ENCODE measurements at regions not wholly inside any gene's neighbourhood (a gene's known extent, or its start where the extent isn't known, plus 50 kb on each side); places are given as distances from the start of the nearest gene placed in this dataset.
"Not testable (repeated sequence)": the region's sequence is repeated elsewhere in the genome, so short reads cannot be mapped to it uniquely, and the experiment has no call there.

DNA sequence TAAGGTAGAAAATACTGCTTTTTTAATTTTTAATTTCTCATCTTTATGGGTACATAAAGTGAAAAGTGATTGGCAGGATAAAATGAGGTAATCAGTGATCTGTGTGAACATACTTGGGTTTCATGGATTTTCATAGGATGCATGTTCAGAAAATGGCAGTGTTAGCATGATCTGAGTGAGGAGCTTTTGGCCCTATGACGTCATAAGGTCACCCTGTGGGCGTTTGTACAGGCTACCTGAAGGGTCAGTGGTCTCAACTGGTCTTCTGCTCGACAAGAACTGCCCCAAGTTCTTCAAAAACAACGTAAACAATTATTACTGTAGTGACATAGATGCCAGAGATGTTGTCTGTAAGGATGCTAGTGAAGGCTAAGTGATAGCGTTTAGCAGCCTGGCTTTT, 124.5 kb upstream of the OSTN start:
- no peak for DNase-seq

DNA sequence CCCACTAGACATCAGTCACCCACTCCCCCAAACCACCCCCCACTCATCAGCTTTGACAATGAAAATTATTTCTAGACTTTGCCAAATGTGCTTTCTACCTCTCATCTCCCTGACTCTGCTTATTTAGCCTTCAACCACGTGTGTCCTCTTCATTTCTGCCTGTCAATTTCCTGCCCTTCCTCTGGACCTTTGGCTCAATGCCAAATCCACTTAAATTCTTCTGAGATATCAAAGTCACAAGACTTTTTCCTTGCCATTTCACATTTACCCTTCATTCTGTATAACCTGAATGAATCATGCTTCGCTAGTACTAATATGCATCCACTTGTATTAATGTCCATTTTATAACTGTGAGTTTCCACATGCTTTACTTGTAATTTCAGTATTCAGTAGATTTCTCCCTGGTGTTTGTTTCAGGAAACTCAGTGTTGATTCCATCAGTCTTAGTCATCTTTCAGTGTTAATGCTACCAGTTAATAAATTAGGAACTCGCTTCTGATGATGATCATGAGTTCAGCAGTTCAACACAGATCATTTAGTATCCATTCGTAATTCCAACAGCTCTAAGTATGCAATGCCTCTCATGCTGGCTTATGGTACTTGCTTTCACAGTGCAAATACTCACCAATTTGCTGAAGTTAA, 128.2 kb upstream of the OSTN start:
- no peak for DNase-seq

DNA sequence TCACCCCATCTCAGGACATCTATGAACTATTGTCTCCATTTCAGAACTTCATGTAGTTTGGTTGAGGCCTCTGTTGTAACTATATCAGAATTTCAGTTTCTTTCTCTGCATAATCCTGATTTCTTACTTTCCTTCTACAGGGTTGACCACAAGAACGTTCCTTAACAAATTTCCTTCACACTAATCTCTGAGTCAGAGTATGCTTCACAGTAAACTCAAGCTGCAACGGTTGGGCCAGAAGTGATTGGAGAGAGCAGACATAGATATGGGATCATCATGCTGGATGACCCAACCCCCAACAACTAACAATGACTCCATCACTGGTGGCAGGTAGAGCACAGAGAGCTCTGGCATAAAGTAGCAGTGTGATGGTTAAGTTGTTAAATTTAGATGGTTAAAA, 128.8 kb upstream of the OSTN start:
- peak; percentile 6 for DNase-seq

- no peak for DNase-seq
Observed at GRCh38 chr3:191068946-191069813, 129.9 kb upstream of the OSTN start.

- no peak for DNase-seq
Observed at GRCh38 chr3:191066669-191067068, 132.4 kb upstream of the OSTN start.

- peak; percentile 17 for DNase-seq
Observed at GRCh38 chr3:191065181-191065805, 133.7 kb upstream of the OSTN start.

GRCh38 chr3:191051037-191051436, 148.0 kb upstream of the OSTN start:
- no peak for DNase-seq

DNA sequence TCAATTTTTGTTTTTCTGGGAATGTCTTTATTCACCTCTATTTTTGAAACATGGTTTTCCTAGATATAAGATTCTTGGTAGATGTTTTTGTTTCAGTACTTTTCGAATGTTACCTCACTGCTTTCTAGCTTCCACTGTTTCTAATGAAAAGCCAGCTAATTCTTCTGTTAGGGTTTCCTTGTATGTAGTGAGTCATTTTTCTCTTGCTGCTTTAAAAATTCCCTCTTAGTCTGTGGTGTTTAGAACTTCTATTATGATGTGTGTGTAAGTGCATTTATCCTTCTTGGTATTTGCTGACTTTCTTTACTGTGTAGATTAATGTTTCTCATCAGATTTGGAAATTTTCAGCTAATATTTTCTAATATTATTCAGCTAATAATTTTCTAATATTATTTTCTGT, 151.1 kb upstream of the OSTN start:
- DNase-seq, result no peak

GRCh38 chr3:191030929-191031328, 168.1 kb upstream of the OSTN start:
- DNase-seq, result no peak

DNA sequence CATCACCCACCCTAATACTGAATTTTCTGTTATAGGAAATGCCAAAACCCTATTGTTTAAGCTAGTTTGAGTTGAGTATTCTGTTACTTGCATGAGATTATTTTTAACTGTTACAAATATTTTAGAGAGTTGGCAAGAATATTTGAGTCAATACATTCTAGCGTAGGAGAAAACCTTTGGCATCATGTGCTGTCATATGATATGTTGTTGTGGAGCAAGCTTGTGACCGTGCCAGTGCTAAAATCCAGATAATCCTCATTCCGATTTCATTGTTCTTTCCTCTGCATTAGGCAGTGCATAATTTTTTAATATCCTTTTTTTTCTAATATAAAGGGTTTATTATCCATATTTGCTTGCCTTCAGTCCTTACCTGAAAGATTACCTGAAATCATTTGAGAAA, 168.0 kb upstream of the GMNC start:
- DNase-seq, result no peak

DNA sequence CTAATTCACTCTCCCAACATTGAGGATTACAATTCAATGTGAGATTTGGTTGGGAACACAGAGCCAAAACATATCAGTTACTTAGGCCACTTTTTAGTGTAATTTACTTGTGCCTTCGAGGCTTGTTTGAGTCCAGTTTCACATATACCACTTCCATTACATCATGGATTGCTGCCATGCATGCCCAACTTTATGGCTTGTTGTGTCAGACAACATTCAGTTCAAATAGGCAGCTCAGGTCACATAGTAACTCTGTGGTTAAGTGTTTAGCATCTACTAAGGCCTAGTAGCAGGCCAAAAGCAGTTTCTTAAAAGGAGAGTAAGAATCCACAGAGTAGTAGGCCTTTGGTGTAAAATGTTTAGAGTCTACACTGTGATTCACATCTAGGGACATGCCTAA, 164.3 kb upstream of the GMNC start:
- no peak for DNase-seq

DNA sequence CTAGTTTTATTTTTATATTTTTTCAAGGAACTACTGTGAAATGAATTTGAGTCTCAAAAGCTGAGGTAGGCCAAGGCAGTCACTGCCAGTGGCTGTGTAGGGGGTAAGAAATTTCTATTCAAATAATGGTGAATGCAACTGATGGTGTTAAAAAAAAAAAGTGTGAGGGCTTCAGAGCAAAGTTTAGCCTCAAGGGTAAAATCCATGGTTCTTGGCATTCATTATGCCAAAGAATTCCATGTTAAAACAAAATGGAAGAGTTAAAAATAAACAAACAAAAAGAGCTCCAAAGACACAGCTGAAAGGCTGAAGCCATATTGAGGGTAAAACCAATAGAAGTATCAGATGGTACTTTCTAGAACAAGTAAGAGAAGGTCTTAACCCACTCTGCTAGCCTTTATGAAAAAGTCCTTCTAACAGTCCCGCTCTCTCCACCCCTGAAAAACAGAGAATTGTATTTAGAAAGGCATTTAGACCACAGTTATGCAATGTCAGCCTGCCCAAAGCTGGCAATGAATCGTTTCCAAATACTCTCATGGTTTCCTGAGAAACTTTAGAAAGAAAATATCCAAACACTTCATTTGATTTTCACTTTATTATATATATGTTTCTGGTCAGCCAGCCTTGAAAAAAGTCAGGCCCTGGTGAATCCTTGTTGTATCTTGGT, 158.4 kb upstream of the GMNC start:
- no peak for DNase-seq

GRCh38 chr3:191019855-191020254, 157.4 kb upstream of the GMNC start:
- DNase-seq, result no peak

GRCh38 chr3:191015960-191016359, 153.5 kb upstream of the GMNC start:
- not testable (repeated sequence) for DNase-seq

GRCh38 chr3:191008074-191008473, 145.6 kb upstream of the GMNC start:
- DNase-seq, result no peak

GRCh38 chr3:191005790-191006189, 143.3 kb upstream of the GMNC start:
- no peak for DNase-seq

- no peak for DNase-seq
Observed at GRCh38 chr3:191003742-191004141, 141.2 kb upstream of the GMNC start.

DNA sequence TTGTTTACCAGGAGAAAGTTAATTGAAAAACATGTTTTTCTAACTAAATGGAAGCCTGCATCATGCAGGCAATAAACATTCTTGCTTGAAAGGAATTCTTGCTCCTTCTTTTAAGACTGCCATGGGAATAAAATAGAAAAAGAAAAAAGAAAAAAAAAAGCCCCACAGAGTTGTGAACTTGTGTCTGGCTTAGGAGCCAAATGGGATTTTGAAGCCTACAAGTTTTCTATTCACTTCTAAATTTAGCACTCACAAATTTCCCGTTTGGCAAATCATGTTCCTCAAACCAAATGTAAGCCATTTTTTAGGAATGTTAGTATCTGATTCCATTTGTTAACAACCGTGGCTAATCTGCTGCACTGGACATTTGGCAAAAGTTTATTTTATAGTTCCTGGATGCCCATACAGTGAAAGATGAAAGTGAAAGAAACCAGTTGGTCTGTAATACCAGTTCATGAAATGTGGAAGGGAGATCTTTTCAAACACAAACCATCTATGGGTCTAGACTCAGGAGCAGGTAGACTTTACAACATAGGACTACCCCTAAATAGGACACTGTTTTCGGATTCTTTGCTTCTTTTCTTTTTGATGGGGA, 133.8 kb upstream of the GMNC start:
- no peak for DNase-seq

DNA sequence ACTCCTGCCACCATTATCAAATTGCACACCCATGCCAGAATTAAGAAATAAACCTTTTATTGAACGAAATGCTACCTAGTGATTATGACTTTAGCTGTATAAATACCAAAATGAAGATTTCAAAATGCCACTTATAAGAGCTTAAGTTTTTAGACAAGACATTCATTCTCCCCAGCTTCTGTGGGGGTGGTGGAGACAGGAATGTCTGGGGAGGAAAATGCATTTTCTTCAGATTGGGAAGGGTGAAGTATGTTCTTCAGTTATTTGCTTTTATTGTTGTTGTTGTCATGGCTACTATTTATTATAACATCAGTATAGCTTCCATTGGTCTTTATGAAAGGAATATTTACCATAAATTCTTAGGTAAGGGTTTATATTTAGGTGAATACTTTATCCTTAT, 132.7 kb upstream of the GMNC start:
- DNase-seq, result no peak

GRCh38 chr3:190990898-190991297, 128.4 kb upstream of the GMNC start:
- no peak for DNase-seq

GRCh38 chr3:190989218-190989617, 126.7 kb upstream of the GMNC start:
- DNase-seq, result no peak

DNA sequence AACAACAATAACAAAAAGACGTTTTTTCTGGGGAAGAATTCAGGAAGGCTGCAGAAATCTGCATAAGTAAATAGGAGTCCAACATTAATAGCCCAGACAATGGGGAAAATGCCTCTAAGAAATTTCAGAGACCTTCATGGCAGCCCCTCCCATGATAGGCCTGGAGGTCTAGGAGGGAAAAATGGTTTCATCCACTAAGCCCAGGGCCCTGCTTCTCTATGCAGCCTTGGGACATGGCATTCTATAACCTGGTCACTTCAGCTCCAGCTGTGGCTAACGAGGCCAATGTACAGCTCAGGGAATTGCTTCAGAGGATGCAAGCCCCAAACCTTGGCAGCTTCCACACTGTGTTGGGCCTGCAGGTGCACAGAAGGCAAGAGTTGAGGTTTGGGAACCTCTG, 125.6 kb upstream of the GMNC start:
- no peak for DNase-seq
